Endodermal cell (in vitro differentiated cells): ENCODE measurements at regions not wholly inside any gene's neighbourhood (a gene's known extent, or its start where the extent isn't known, plus 50 kb on each side); places are given as distances from the start of the nearest gene placed in this dataset.

Experiments
- DNase-seq: peaks from one replicate; pipeline ENCODE4 v3.0.0-alpha.2; 2017
- H3K27ac ChIP-seq: 2 replicates; pipeline ENCODE4 v1.5.1; 2013; ENCODE audit warnings: mild to moderate bottlenecking, low read depth, low read length, moderate library complexity
- H3K27me3 ChIP-seq: 2 replicates; pipeline ENCODE4 v1.6.1; 2013; ENCODE audit warnings: mild to moderate bottlenecking, low read length, moderate library complexity; ENCODE audit not compliant: insufficient read depth, control insufficient read depth, poor library complexity, severe bottlenecking
- H3K36me3 ChIP-seq: 2 replicates; pipeline ENCODE4 v1.7.0; 2013; ENCODE audit warnings: mild to moderate bottlenecking, low read length, moderate library complexity; ENCODE audit not compliant: control insufficient read depth, insufficient read depth
- H3K4me1 ChIP-seq: one replicate; pipeline ENCODE4 v1.7.0; 2013; ENCODE audit warnings: low read length; ENCODE audit not compliant: control insufficient read depth, insufficient read depth
- H3K4me3 ChIP-seq: 2 replicates; pipeline ENCODE4 v1.5.1; 2013; ENCODE audit warnings: mild to moderate bottlenecking, low read length, moderate library complexity
- H3K9ac ChIP-seq: 2 replicates; pipeline ENCODE4 v1.6.1; 2013; ENCODE audit warnings: mild to moderate bottlenecking, low read length, moderate library complexity; ENCODE audit not compliant: poor library complexity, severe bottlenecking; ENCODE audit errors: extremely low read depth
- H3K9me3 ChIP-seq: 2 replicates; pipeline ENCODE4 v1.6.1; 2013; ENCODE audit warnings: mild to moderate bottlenecking, low read length, moderate library complexity; ENCODE audit not compliant: control insufficient read depth
- H3K27ac Mint-ChIP-seq: 2 replicates; pipeline ENCODE4 v1.8.0; 2020; ENCODE audit warnings: mixed read lengths
- H3K27me3 Mint-ChIP-seq: 2 replicates; pipeline ENCODE4 v1.8.0; 2021; ENCODE audit warnings: mild to moderate bottlenecking, mixed read lengths; ENCODE audit not compliant: insufficient read depth
- H3K36me3 Mint-ChIP-seq: 2 replicates; pipeline ENCODE4 v1.8.0; 2020; ENCODE audit warnings: low read depth, mixed read lengths
- H3K4me1 Mint-ChIP-seq: 2 replicates; pipeline ENCODE4 v1.8.0; 2020; ENCODE audit warnings: mixed read lengths
- H3K4me3 Mint-ChIP-seq: 2 replicates; pipeline ENCODE4 v1.8.0; 2020; ENCODE audit warnings: mild to moderate bottlenecking, moderate library complexity, mixed read lengths
- H3K9me3 Mint-ChIP-seq: 2 replicates; pipeline ENCODE4 v1.8.0; 2020; ENCODE audit warnings: mild to moderate bottlenecking, mixed read lengths
- WGBS, 2 experiments: methylation state at CpG; one replicate each; pipeline versions ENCODE4 v1.1.5 to v1.1.7; 2013; ENCODE audit warnings: missing lambda C conversion rate in 2 of 2, mixed read lengths in 1 of 2; ENCODE audit not compliant: insufficient coverage in 1 of 2, insufficient read length in 1 of 2; 5-methylcytosine and 5-hydroxymethylcytosine counted together
- TF ChIP-seq, protein P1 (sequence below): fragments of 200-600 bp; sonication (generic); conservative IDR thresholded peaks from 2 replicates; pipeline ENCODE4 v1.5.0; 2021; ENCODE audit warnings: antibody characterized with exemption, mild to moderate bottlenecking

GRCh38 chrX:45358392-45358791 lies 157.7 kb upstream of the DIPK2B start:
- Mint-ChIP-seq H3K36me3 (peaks cover 3% of the 10 kb centered on the region), H3K4me3 (no peak overlapping the region), H3K4me1 (no peaks in the 10 kb centered on the region), H3K27ac (no peak overlapping the region), H3K27me3 (no peaks in the 10 kb centered on the region), H3K9me3 (peaks cover 56% of the 10 kb centered on the region)
- no peak for DNase-seq
- TF ChIP-seq, protein P1, sequence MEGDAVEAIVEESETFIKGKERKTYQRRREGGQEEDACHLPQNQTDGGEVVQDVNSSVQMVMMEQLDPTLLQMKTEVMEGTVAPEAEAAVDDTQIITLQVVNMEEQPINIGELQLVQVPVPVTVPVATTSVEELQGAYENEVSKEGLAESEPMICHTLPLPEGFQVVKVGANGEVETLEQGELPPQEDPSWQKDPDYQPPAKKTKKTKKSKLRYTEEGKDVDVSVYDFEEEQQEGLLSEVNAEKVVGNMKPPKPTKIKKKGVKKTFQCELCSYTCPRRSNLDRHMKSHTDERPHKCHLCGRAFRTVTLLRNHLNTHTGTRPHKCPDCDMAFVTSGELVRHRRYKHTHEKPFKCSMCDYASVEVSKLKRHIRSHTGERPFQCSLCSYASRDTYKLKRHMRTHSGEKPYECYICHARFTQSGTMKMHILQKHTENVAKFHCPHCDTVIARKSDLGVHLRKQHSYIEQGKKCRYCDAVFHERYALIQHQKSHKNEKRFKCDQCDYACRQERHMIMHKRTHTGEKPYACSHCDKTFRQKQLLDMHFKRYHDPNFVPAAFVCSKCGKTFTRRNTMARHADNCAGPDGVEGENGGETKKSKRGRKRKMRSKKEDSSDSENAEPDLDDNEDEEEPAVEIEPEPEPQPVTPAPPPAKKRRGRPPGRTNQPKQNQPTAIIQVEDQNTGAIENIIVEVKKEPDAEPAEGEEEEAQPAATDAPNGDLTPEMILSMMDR = no peak
- WGBS, 2 experiments = no CpG with 5 or more reads among the region's 1 CpG
- Histone ChIP-seq H3K9ac (no peak overlapping the region), H3K4me1 (no peaks in the 10 kb centered on the region), H3K27me3 (no peaks in the 10 kb centered on the region), H3K27ac (no peak overlapping the region), H3K36me3 (no peaks in the 10 kb centered on the region), H3K4me3 (no peak overlapping the region), H3K9me3 (no peaks in the 10 kb centered on the region)

DNA sequence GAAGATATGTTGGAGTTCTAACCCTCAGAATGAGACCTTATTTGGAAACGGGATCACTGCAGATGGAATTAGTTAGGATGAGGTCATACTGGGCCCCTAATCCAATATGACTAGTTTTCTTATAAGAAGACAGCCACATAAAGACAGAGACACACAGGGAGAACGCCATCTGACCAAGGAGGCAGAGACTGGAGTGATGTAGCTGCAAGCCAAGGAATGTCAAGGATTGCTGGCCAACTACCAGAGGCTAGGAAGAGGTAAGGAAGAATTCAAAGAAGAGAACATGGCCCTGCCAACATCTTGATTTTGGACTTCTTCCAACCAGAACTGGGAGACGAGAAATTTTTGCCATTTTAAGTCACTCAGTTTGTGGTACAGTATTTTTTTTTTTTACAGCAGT lies 152.8 kb upstream of the DIPK2B start:
- H3K9me3 Mint-ChIP-seq = peaks cover 63% of the 10 kb centered on the region
- 84 to 100% methylated on average over 1 to 3 of the region's 3 CpGs for WGBS, 2 experiments
- Histone ChIP-seq H3K9ac (no peak overlapping the region), H3K36me3 (no peaks in the 10 kb centered on the region), H3K27me3 (no peaks in the 10 kb centered on the region), H3K27ac (no peak overlapping the region), H3K4me3 (no peak overlapping the region), H3K9me3 (peaks cover 8% of the 10 kb centered on the region), H3K4me1 (no peaks in the 10 kb centered on the region)
- H3K27ac Mint-ChIP-seq = no peak overlapping the region
- no peaks in the 10 kb centered on the region for H3K4me1 Mint-ChIP-seq
- peaks cover 10% of the 10 kb centered on the region for H3K36me3 Mint-ChIP-seq
- TF ChIP-seq, protein P1 = no peak
- H3K27me3 Mint-ChIP-seq = no peaks in the 10 kb centered on the region
- no peak overlapping the region for H3K4me3 Mint-ChIP-seq
- no peak for DNase-seq

- Histone ChIP-seq H3K4me1 (no peaks in the 10 kb centered on the region), H3K9ac (no peak overlapping the region), H3K4me3 (no peak overlapping the region), H3K27ac (no peak overlapping the region), H3K27me3 (no peaks in the 10 kb centered on the region), H3K36me3 (no peaks in the 10 kb centered on the region), H3K9me3 (peaks cover 8% of the 10 kb centered on the region)
- peaks cover 10% of the 10 kb centered on the region for H3K36me3 Mint-ChIP-seq
- TF ChIP-seq, protein P1 = no peak
- WGBS, 2 experiments = 88 to 94% methylated on average over 1 to 2 of the region's 2 CpGs
- no peaks in the 10 kb centered on the region for H3K27me3 Mint-ChIP-seq
- no peak overlapping the region for H3K4me3 Mint-ChIP-seq
- DNase-seq = no peak
- no peaks in the 10 kb centered on the region for H3K4me1 Mint-ChIP-seq
- H3K9me3 Mint-ChIP-seq = peaks cover 67% of the 10 kb centered on the region
- no peak overlapping the region for H3K27ac Mint-ChIP-seq
These were observed 151.9 kb upstream of the DIPK2B start for GRCh38 chrX:45352611-45353010.
